Activated CD8-positive, alpha-beta T cell treated with anti-CD3 and anti-CD28 coated beads for 36 hours (primary cell): ENCODE measurements at regions not wholly inside any gene's neighbourhood (a gene's known extent, or its start where the extent isn't known, plus 50 kb on each side); places are given as distances from the start of the nearest gene placed in this dataset.

Source experiments
- ATAC-seq: fragments of 200-7000 bp; cut with Tn5 transposase; one replicate; pipeline ENCODE4 v1.10.0; 2021; ENCODE audit warnings: mild to moderate bottlenecking, moderate library complexity
- CTCF ChIA-PET: fragments of 350-600 bp; sonication (Branson Sonifier 250); formaldehyde crosslinking; loops from one replicate; lab custom pipeline; 2021; ENCODE audit warnings: antibody characterized with exemption; lab: Charles Lee
- POLR2A ChIA-PET: fragments of 350-600 bp; sonication (Branson Sonifier 250); formaldehyde crosslinking; loops from one replicate; lab custom pipeline; 2021; ENCODE audit warnings: antibody characterized with exemption; lab: Charles Lee
- DNase-seq: peaks from one replicate; pipeline ENCODE4 v3.0.0-alpha.2; 2020
- H3K27ac Mint-ChIP-seq: one replicate; pipeline ENCODE4 v1.8.0; 2021; ENCODE audit warnings: mild to moderate bottlenecking, mixed read lengths
- H3K27me3 Mint-ChIP-seq: one replicate; pipeline ENCODE4 v1.8.0; 2021; ENCODE audit warnings: mixed read lengths
- H3K36me3 Mint-ChIP-seq: one replicate; pipeline ENCODE4 v1.8.0; 2021; ENCODE audit warnings: low read depth, mixed read lengths
- H3K4me1 Mint-ChIP-seq: one replicate; pipeline ENCODE4 v1.8.0; 2021; ENCODE audit warnings: low read depth, mixed read lengths
- H3K4me3 Mint-ChIP-seq: one replicate; pipeline ENCODE4 v1.8.0; 2021; ENCODE audit warnings: mild to moderate bottlenecking, moderate library complexity, mixed read lengths
- H3K9me3 Mint-ChIP-seq: one replicate; pipeline ENCODE4 v1.8.0; 2021; ENCODE audit warnings: mixed read lengths
- intact Hi-C: fragments of 100-400 bp; cut with micrococcal nuclease; formaldehyde crosslinking; loops from one replicate; pipeline ENCODE4 v1.10.0; 2022
- TF ChIP-seq, protein P1 (sequence below): fragments of 200-600 bp; IDR thresholded peaks from one replicate; pipeline ENCODE4 v1.8.0; 2022; ENCODE audit warnings: antibody characterized with exemption, mild to moderate bottlenecking

- TF ChIP-seq, protein P1, sequence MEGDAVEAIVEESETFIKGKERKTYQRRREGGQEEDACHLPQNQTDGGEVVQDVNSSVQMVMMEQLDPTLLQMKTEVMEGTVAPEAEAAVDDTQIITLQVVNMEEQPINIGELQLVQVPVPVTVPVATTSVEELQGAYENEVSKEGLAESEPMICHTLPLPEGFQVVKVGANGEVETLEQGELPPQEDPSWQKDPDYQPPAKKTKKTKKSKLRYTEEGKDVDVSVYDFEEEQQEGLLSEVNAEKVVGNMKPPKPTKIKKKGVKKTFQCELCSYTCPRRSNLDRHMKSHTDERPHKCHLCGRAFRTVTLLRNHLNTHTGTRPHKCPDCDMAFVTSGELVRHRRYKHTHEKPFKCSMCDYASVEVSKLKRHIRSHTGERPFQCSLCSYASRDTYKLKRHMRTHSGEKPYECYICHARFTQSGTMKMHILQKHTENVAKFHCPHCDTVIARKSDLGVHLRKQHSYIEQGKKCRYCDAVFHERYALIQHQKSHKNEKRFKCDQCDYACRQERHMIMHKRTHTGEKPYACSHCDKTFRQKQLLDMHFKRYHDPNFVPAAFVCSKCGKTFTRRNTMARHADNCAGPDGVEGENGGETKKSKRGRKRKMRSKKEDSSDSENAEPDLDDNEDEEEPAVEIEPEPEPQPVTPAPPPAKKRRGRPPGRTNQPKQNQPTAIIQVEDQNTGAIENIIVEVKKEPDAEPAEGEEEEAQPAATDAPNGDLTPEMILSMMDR: no peak
- Mint-ChIP-seq H3K27me3 (peaks cover 29% of the 10 kb centered on the region), H3K27ac (no peak overlapping the region), H3K4me1 (no peaks in the 10 kb centered on the region), H3K9me3 (no peaks in the 10 kb centered on the region), H3K36me3 (no peaks in the 10 kb centered on the region), H3K4me3 (no peak overlapping the region)
- ChIA-PET POLR2A (no interaction called here), CTCF (interaction anchor here (1.3 kb wide), 1 partner anchor 372 kb away, joined by 4 read pairs; no protein-coding TSS in a partner anchor)
- intact Hi-C loops: no loop called here
- DNase-seq (no peak), ATAC-seq (no peak)
Observed at GRCh38 chr2:238742664-238743063, 105.2 kb upstream of the TWIST2 start.

DNA sequence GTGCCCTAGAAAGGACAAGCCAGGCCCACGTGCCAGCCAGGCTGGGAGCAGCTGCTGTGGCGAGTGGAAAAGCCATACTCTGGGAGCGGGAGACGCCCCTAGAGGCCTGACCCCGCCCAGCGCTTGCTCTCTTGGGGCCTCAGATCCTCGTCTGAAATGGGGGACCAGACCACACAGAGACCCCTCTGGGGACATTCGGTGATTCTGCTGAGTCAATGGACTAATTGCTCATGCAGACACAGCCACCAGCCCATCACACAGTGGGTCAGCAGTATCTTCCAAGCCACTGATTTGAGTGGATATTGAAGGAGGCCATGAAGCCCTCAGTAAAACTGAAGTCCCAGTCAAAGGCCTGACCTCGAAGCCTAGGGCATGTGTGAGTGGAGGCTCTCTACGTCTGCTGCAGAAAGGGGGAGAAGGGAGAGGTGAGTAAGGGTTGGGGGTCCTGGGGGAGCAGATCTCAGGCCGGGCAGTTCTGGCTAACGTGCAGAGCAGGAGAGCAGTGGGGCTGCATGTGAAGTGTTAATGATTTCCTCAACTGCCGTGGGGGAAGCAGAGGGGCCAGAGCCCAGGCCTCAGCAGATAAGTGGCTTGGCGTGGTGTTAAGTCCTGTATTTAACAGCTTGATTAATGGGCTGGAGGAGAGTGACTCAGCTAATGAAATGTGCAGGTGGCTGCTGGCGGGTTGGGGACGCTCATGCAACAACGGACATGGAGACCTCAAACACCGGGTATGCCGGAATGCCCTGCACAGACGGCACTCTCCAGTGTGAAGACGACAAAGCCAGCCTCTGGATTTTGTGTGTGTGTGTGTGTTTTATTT, 104.4 kb upstream of the TWIST2 start:
- H3K27me3 Mint-ChIP-seq: peaks cover 27% of the 10 kb centered on the region
- no peaks in the 10 kb centered on the region for H3K9me3 Mint-ChIP-seq
- DNase-seq (no peak), ATAC-seq (no peak)
- intact Hi-C loops: no loop called here
- TF ChIP-seq, protein P1: no peak
- no peak overlapping the region for H3K4me3 Mint-ChIP-seq
- H3K36me3 Mint-ChIP-seq: no peaks in the 10 kb centered on the region
- ChIA-PET CTCF (interaction anchor here (1.3 kb wide), 1 partner anchor 372 kb away, joined by 4 read pairs; no protein-coding TSS in a partner anchor), POLR2A (no interaction called here)
- H3K4me1 Mint-ChIP-seq: no peaks in the 10 kb centered on the region
- no peak overlapping the region for H3K27ac Mint-ChIP-seq

DNA sequence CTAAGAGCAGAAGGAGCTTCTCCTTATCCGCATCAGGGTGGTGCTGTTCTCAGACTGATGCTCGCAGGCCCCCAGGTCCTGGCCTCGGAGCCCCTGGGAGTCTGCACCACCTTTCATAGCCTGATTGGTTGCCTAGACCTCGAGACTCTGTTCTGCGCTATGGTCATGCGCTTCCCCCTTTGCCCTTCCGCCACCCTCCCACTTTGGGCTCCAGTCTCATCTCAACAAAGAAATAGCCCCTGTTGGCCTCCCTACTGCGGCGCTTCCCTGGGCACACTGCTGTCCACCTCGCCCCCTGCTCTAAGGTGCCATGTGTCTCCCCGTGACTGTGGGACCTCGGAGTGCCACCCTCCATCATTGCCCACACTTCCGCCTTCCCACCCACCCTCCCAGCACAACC, 102.9 kb upstream of the TWIST2 start:
- Mint-ChIP-seq H3K4me1 (no peaks in the 10 kb centered on the region), H3K4me3 (no peak overlapping the region), H3K27ac (no peak overlapping the region), H3K36me3 (no peaks in the 10 kb centered on the region), H3K27me3 (peaks cover 23% of the 10 kb centered on the region), H3K9me3 (peaks cover 8% of the 10 kb centered on the region)
- intact Hi-C loops: no loop called here
- TF ChIP-seq, protein P1: no peak
- DNase-seq: no peak
- ATAC-seq: no peak
- CTCF ChIA-PET: no interaction called here
- POLR2A ChIA-PET: no interaction called here

DNA sequence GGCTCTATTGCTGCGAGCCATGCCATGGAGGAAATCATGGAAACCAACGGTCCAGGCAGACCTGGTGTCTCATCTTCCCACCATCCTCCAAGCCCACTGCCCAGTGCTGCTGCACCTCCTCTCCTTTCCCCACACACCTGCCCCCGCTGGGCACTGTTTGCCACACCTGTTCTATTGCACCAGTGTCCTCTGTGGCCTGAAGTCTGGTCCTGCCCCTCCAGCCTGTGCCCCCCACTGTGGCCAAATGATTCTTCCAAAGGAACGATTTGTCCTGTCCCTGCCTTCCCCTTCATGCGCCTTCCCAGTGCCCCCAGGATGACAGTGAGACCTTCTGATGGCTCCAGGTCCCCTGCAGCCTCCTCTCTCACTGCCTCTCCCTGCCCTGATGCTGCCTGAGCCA, 101.9 kb upstream of the TWIST2 start:
- DNase-seq: no peak
- CTCF ChIA-PET: no interaction called here
- POLR2A ChIA-PET: no interaction called here
- Mint-ChIP-seq H3K4me1 (no peaks in the 10 kb centered on the region), H3K27me3 (peaks cover 18% of the 10 kb centered on the region), H3K27ac (no peak overlapping the region), H3K4me3 (no peak overlapping the region), H3K9me3 (peaks cover 8% of the 10 kb centered on the region), H3K36me3 (no peaks in the 10 kb centered on the region)
- TF ChIP-seq, protein P1: no peak
- no peak for ATAC-seq
- intact Hi-C loops: no loop called here

DNA sequence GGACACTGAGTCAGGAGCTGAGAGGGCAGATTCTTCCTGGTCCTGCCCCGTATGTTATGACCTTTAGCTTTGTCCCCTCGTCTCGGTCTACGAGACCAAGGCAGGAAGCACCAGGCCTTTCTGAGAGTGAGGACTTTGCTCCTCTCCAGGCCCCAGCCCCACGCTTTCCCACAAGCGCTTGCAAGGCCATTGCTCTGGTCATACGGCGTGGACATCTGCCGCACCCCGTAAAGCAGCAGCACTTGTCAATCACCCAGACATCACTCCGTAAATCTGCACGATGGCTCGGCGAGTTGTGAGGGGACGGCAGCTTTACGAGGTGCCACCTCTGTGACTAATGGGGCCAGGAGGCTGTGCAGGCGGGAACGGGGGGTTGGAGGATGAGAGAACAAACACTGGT, 100.8 kb upstream of the TWIST2 start:
- peaks cover 8% of the 10 kb centered on the region for H3K9me3 Mint-ChIP-seq
- intact Hi-C loops: no loop called here
- TF ChIP-seq, protein P1: no peak
- DNase-seq (no peak), ATAC-seq (no peak)
- no peak overlapping the region for H3K4me3 Mint-ChIP-seq
- no peaks in the 10 kb centered on the region for H3K36me3 Mint-ChIP-seq
- H3K27me3 Mint-ChIP-seq: peaks cover 14% of the 10 kb centered on the region
- ChIA-PET CTCF (no interaction called here), POLR2A (no interaction called here)
- H3K4me1 Mint-ChIP-seq: no peaks in the 10 kb centered on the region
- H3K27ac Mint-ChIP-seq: no peak overlapping the region
